ENCODE measurements at regions not wholly inside any gene's neighbourhood (a gene's known extent, or its start where the extent isn't known, plus 50 kb on each side); places are given as distances from the start of the nearest gene placed in this dataset.

DNA sequence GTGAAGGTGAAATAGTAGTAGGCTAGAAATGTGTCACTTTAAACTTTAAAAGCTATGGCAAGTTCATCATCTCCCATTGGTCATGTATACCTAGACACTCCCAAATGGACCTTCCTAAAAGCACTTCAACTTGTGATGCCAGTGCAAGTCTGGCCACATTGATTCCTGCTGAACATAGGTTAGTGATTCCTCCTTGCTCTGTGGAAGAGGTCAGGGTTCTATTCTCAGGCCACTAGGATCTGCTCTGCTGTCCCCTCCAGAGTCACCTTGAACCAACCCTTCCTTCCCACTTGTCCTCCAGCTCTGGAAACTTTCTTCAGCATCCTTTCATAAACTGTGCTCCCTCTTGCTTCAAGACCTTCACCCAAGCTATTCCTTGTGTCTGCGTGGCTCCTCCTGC lies 301.7 kb downstream of the RPLP1 start:
- TF ChIP-seq, protein P1, sequence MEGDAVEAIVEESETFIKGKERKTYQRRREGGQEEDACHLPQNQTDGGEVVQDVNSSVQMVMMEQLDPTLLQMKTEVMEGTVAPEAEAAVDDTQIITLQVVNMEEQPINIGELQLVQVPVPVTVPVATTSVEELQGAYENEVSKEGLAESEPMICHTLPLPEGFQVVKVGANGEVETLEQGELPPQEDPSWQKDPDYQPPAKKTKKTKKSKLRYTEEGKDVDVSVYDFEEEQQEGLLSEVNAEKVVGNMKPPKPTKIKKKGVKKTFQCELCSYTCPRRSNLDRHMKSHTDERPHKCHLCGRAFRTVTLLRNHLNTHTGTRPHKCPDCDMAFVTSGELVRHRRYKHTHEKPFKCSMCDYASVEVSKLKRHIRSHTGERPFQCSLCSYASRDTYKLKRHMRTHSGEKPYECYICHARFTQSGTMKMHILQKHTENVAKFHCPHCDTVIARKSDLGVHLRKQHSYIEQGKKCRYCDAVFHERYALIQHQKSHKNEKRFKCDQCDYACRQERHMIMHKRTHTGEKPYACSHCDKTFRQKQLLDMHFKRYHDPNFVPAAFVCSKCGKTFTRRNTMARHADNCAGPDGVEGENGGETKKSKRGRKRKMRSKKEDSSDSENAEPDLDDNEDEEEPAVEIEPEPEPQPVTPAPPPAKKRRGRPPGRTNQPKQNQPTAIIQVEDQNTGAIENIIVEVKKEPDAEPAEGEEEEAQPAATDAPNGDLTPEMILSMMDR (IDR thresholded peaks at IDR 0.05): no peak
- no peak for TF ChIP-seq POLR2A (IDR thresholded peaks at IDR 0.05)
